Liver (tissue), 8 donors: ENCODE measurements at regions not wholly inside any gene's neighbourhood (a gene's known extent, or its start where the extent isn't known, plus 50 kb on each side); places are given as distances from the start of the nearest gene placed in this dataset.

Source experiments
- DNase-seq: peaks from one replicate; pipeline ENCODE4 v3.0.0-alpha.2; 2017; ENCODE audit warnings: low spot score
- H3K27ac ChIP-seq, 2 donors: one replicate each; pipeline ENCODE4 v1.7.0; 2013; ENCODE audit warnings: inconsistent platforms in 2 of 2, low read length in 2 of 2, control low read depth in 1 of 2, low read depth in 1 of 2, mild to moderate bottlenecking in 1 of 2
- H3K27me3 ChIP-seq, 4 donors: one replicate each; pipeline versions ENCODE4 v1.6.1 to v1.7.0; 2013; ENCODE audit warnings: low read length in 3 of 4, inconsistent platforms in 1 of 4, mild to moderate bottlenecking in 1 of 4, moderate library complexity in 1 of 4; ENCODE audit not compliant: control insufficient read depth in 4 of 4, insufficient read depth in 4 of 4
- H3K36me3 ChIP-seq, 4 donors: one replicate each; pipeline versions ENCODE4 v1.6.1 to v1.7.0; 2013; ENCODE audit warnings: low read length in 3 of 4, mild to moderate bottlenecking in 3 of 4, low read depth in 1 of 4, moderate library complexity in 1 of 4; ENCODE audit not compliant: control insufficient read depth in 4 of 4, insufficient read depth in 3 of 4
- H3K4me1 ChIP-seq, 4 donors: one replicate each; pipeline versions ENCODE4 v1.6.1 to v1.7.0; 2013; ENCODE audit warnings: low read length in 3 of 4, mild to moderate bottlenecking in 3 of 4, moderate library complexity in 1 of 4; ENCODE audit not compliant: control insufficient read depth in 4 of 4, insufficient read depth in 4 of 4
- H3K4me3 ChIP-seq, 3 donors: one replicate each; pipeline versions ENCODE4 v1.6.1 to v1.7.0; 2013; ENCODE audit warnings: low read length in 3 of 3, control low read depth in 1 of 3, low read depth in 1 of 3, mild to moderate bottlenecking in 1 of 3
- H3K9ac ChIP-seq, 2 donors: one replicate each; pipeline ENCODE4 v1.7.0; 2013; ENCODE audit warnings: low read length in 2 of 2, mild to moderate bottlenecking in 2 of 2, moderate library complexity in 2 of 2, control low read depth in 1 of 2, low read depth in 1 of 2
- H3K9me3 ChIP-seq, 4 donors: one replicate each; pipeline versions ENCODE4 v1.6.1 to v1.7.0; 2013; ENCODE audit warnings: low read length in 3 of 4; ENCODE audit not compliant: control insufficient read depth in 4 of 4
- EGR1 ChIP-seq, 2 donors: IDR thresholded peaks; 2 replicates each; pipeline ENCODE4 v1.6.1; 2016 to 2018; ENCODE audit warnings: antibody characterized with exemption in 2 of 2, low read depth in 2 of 2
- FOXA1 ChIP-seq: IDR thresholded peaks from 2 replicates; pipeline ENCODE4 v1.6.1; 2016; ENCODE audit warnings: antibody characterized with exemption
- FOXA2 ChIP-seq: IDR thresholded peaks from 2 replicates; pipeline ENCODE4 v1.6.1; 2016; ENCODE audit warnings: antibody characterized with exemption
- GABPA ChIP-seq, 2 donors: IDR thresholded peaks in 1 of 2; conservative IDR thresholded peaks in 1 of 2; 2 replicates each; pipeline ENCODE4 v1.6.1; 2016; ENCODE audit warnings: antibody characterized with exemption in 2 of 2, mild to moderate bottlenecking in 1 of 2, moderate library complexity in 1 of 2
- HNF4A ChIP-seq, 2 donors: conservative IDR thresholded peaks; 2 replicates each; pipeline ENCODE4 v1.6.1; 2016; ENCODE audit warnings: antibody characterized with exemption in 2 of 2, mild to moderate bottlenecking in 2 of 2
- HNF4G ChIP-seq: IDR thresholded peaks from 2 replicates; pipeline ENCODE4 v1.6.1; 2016; ENCODE audit warnings: antibody characterized with exemption
- JUND ChIP-seq, 2 donors: IDR thresholded peaks; 2 replicates each; pipeline ENCODE4 v1.6.1; 2016; ENCODE audit warnings: antibody characterized with exemption in 2 of 2
- NR2F2 ChIP-seq: IDR thresholded peaks from 2 replicates; pipeline ENCODE4 v1.6.1; 2016; ENCODE audit warnings: antibody characterized with exemption
- RAD21 ChIP-seq, 2 donors: IDR thresholded peaks; 2 replicates each; pipeline ENCODE4 v1.6.1; 2016; ENCODE audit warnings: antibody characterized with exemption in 2 of 2, mild to moderate bottlenecking in 2 of 2
- RXRA ChIP-seq, 2 donors: IDR thresholded peaks; 2 replicates each; pipeline ENCODE4 v1.6.1; 2017 to 2018; ENCODE audit warnings: antibody characterized with exemption in 2 of 2, mild to moderate bottlenecking in 1 of 2
- SP1 ChIP-seq: IDR thresholded peaks from 2 replicates; pipeline ENCODE4 v1.6.1; 2018; ENCODE audit warnings: antibody characterized with exemption, mild to moderate bottlenecking
- TAF1 ChIP-seq: conservative IDR thresholded peaks from 2 replicates; pipeline ENCODE4 v1.6.1; 2016; ENCODE audit warnings: antibody characterized with exemption, mild to moderate bottlenecking
- YY1 ChIP-seq: IDR thresholded peaks from 2 replicates; pipeline ENCODE4 v1.6.1; 2016; ENCODE audit warnings: antibody characterized with exemption, mild to moderate bottlenecking
- WGBS: extraction: QIAGEN DNeasy Blood & Tissue Kit; methylation state at CpG from one replicate; pipeline ENCODE4 v1.1.7; 2013; 5-methylcytosine and 5-hydroxymethylcytosine counted together
- TF ChIP-seq, protein P1 (sequence below): IDR thresholded peaks from 2 replicates; pipeline ENCODE4 v1.6.1; 2016; ENCODE audit warnings: antibody characterized with exemption
- TF ChIP-seq, protein P2 (sequence below): IDR thresholded peaks from 2 replicates; pipeline ENCODE4 v1.6.1; 2016; ENCODE audit warnings: antibody characterized with exemption
- TF ChIP-seq, protein P3 (sequence below): fragments of 150-350 bp; IDR thresholded peaks from 2 replicates; pipeline ENCODE4 v1.5.1; 2017; ENCODE audit warnings: improper control_type of control experiment, low read depth, low read length; ENCODE audit not compliant: missing input control
- TF ChIP-seq, protein P4 (sequence below): IDR thresholded peaks from 2 replicates; pipeline ENCODE4 v1.6.1; 2016; ENCODE audit warnings: antibody characterized with exemption
- TF ChIP-seq, protein P5 (sequence below): IDR thresholded peaks from 2 replicates; pipeline ENCODE4 v1.6.1; 2016; ENCODE audit warnings: antibody characterized with exemption, mild to moderate bottlenecking
- donor health status: healthy.
- donor health status: healthy.
- donor health status: healthy.
- donor health status: healthy.
- donor health status: healthy.

DNA sequence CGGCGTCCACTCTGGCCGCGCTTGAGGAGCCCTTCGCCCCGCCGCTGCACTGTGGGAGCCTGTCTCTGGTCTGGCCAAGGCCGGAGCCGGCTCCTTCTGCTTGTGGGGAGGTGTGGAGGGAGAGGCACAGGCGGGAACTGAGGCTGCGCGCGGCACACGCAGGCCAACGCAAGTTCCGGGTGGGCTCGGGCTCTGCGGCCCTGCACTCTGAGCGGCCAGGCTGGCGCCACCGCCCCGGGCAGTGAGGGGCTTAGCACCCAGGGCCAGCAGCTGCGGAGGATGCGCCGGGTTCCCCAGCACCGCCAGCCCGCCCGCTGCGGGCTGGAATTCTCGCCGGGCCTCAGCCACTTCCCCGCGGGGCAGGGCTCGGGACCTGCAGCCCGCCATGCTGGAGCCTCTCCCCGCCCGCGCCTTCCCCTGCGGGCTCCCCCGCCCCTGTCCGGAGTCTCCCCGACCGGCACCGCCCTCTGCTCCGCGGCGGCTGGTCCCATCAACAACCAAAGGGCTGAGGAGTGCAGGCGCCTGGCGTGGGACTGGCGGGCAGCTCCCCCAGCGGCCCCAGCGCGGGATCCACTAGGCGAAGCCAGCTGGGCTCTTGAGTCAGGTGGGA, 921.2 kb upstream of the FOXG1 start:
- Histone ChIP-seq H3K27me3 (no peaks in the 10 kb centered on the region), H3K4me3 (no peak overlapping the region), H3K4me1 (no peaks in the 10 kb centered on the region), H3K36me3 (no peaks in the 10 kb centered on the region), H3K9me3 (no peaks in the 10 kb centered on the region), H3K27ac (no peak overlapping the region), H3K9ac (no peak overlapping the region)
- TF ChIP-seq HNF4A (conservative IDR thresholded peaks at IDR 0.05): no peak
- TF ChIP-seq, protein P1, sequence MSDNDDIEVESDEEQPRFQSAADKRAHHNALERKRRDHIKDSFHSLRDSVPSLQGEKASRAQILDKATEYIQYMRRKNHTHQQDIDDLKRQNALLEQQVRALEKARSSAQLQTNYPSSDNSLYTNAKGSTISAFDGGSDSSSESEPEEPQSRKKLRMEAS: no peak
- TF ChIP-seq FOXA1: no peak
- TF ChIP-seq TAF1: no peak
- no peak for TF ChIP-seq EGR1 (IDR thresholded peaks at IDR 0.05; ENCODE audit: low read depth in 2 of 2)
- TF ChIP-seq FOXA2: no peak
- TF ChIP-seq NR2F2: no peak
- TF ChIP-seq SP1: no peak
- TF ChIP-seq RAD21 (IDR thresholded peaks at IDR 0.05): no peak
- no peak for TF ChIP-seq YY1
- no peak for TF ChIP-seq HNF4G
- TF ChIP-seq, protein P2, sequence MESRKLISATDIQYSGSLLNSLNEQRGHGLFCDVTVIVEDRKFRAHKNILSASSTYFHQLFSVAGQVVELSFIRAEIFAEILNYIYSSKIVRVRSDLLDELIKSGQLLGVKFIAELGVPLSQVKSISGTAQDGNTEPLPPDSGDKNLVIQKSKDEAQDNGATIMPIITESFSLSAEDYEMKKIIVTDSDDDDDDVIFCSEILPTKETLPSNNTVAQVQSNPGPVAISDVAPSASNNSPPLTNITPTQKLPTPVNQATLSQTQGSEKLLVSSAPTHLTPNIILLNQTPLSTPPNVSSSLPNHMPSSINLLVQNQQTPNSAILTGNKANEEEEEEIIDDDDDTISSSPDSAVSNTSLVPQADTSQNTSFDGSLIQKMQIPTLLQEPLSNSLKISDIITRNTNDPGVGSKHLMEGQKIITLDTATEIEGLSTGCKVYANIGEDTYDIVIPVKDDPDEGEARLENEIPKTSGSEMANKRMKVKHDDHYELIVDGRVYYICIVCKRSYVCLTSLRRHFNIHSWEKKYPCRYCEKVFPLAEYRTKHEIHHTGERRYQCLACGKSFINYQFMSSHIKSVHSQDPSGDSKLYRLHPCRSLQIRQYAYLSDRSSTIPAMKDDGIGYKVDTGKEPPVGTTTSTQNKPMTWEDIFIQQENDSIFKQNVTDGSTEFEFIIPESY: no peak
- TF ChIP-seq, protein P3, sequence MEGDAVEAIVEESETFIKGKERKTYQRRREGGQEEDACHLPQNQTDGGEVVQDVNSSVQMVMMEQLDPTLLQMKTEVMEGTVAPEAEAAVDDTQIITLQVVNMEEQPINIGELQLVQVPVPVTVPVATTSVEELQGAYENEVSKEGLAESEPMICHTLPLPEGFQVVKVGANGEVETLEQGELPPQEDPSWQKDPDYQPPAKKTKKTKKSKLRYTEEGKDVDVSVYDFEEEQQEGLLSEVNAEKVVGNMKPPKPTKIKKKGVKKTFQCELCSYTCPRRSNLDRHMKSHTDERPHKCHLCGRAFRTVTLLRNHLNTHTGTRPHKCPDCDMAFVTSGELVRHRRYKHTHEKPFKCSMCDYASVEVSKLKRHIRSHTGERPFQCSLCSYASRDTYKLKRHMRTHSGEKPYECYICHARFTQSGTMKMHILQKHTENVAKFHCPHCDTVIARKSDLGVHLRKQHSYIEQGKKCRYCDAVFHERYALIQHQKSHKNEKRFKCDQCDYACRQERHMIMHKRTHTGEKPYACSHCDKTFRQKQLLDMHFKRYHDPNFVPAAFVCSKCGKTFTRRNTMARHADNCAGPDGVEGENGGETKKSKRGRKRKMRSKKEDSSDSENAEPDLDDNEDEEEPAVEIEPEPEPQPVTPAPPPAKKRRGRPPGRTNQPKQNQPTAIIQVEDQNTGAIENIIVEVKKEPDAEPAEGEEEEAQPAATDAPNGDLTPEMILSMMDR: no peak
- TF ChIP-seq, protein P4, sequence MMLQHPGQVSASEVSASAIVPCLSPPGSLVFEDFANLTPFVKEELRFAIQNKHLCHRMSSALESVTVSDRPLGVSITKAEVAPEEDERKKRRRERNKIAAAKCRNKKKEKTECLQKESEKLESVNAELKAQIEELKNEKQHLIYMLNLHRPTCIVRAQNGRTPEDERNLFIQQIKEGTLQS: no peak
- TF ChIP-seq, protein P5, sequence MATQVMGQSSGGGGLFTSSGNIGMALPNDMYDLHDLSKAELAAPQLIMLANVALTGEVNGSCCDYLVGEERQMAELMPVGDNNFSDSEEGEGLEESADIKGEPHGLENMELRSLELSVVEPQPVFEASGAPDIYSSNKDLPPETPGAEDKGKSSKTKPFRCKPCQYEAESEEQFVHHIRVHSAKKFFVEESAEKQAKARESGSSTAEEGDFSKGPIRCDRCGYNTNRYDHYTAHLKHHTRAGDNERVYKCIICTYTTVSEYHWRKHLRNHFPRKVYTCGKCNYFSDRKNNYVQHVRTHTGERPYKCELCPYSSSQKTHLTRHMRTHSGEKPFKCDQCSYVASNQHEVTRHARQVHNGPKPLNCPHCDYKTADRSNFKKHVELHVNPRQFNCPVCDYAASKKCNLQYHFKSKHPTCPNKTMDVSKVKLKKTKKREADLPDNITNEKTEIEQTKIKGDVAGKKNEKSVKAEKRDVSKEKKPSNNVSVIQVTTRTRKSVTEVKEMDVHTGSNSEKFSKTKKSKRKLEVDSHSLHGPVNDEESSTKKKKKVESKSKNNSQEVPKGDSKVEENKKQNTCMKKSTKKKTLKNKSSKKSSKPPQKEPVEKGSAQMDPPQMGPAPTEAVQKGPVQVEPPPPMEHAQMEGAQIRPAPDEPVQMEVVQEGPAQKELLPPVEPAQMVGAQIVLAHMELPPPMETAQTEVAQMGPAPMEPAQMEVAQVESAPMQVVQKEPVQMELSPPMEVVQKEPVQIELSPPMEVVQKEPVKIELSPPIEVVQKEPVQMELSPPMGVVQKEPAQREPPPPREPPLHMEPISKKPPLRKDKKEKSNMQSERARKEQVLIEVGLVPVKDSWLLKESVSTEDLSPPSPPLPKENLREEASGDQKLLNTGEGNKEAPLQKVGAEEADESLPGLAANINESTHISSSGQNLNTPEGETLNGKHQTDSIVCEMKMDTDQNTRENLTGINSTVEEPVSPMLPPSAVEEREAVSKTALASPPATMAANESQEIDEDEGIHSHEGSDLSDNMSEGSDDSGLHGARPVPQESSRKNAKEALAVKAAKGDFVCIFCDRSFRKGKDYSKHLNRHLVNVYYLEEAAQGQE: no peak
- no peak for TF ChIP-seq RXRA (IDR thresholded peaks at IDR 0.05)
- TF ChIP-seq JUND (IDR thresholded peaks at IDR 0.05): no peak
- TF ChIP-seq GABPA (IDR thresholded peaks at IDR 0.05 in 1 of 2, conservative IDR thresholded peaks at IDR 0.05 in 1 of 2): no peak
- 94% methylated on average over 54 of the region's 54 CpGs for WGBS
- DNase-seq: no peak
